Smooth muscle cell (in vitro differentiated cells): ENCODE measurements at regions not wholly inside any gene's neighbourhood (a gene's known extent, or its start where the extent isn't known, plus 50 kb on each side); places are given as distances from the start of the nearest gene placed in this dataset.

Experiments used
- DNase-seq: peaks from one replicate; lab custom pipeline; 2025; ENCODE audit not compliant: unreplicated experiment; lab: John Stamatoyannopoulos, UW
- H2AFZ ChIP-seq: fragments of 200-600 bp; sonication (generic); 2 replicates; pipeline ENCODE4 v1.6.0; 2016; ENCODE audit warnings: antibody characterized with exemption, low read depth, mild to moderate bottlenecking
- H3F3A ChIP-seq: fragments of 200-600 bp; sonication (generic); 2 replicates; pipeline ENCODE4 v1.6.0; 2017; ENCODE audit warnings: antibody characterized with exemption, low read depth
- H3K27ac ChIP-seq: fragments of 200-600 bp; sonication (generic); 2 replicates; pipeline ENCODE4 v1.5.1; 2016; ENCODE audit warnings: low read depth, mild to moderate bottlenecking
- H3K27me3 ChIP-seq: fragments of 200-600 bp; sonication (generic); 2 replicates; pipeline ENCODE4 v1.6.1; 2016; ENCODE audit warnings: low read depth, mild to moderate bottlenecking
- H3K36me3 ChIP-seq: fragments of 200-600 bp; sonication (generic); 2 replicates; pipeline ENCODE4 v1.5.1; 2016; ENCODE audit warnings: low read depth
- H3K4me1 ChIP-seq: fragments of 200-600 bp; sonication (generic); 2 replicates; pipeline ENCODE4 v1.5.1; 2016; ENCODE audit warnings: low read depth
- H3K4me2 ChIP-seq: fragments of 200-600 bp; sonication (generic); 2 replicates; pipeline ENCODE4 v1.6.0; 2016; ENCODE audit warnings: mild to moderate bottlenecking
- H3K4me3 ChIP-seq: fragments of 200-600 bp; sonication (generic); 2 replicates; pipeline ENCODE4 v1.5.1; 2016; ENCODE audit warnings: mild to moderate bottlenecking
- H3K79me2 ChIP-seq: fragments of 200-600 bp; sonication (generic); 2 replicates; pipeline ENCODE4 v1.6.0; 2016; ENCODE audit warnings: low read depth, mild to moderate bottlenecking
- H3K9ac ChIP-seq: fragments of 200-600 bp; sonication (generic); 2 replicates; pipeline ENCODE4 v1.6.0; 2016; ENCODE audit warnings: low read depth
- H3K9me3 ChIP-seq: fragments of 200-600 bp; sonication (generic); replicated peaks from 2 replicates; pipeline ENCODE4 v1.5.1; 2016; ENCODE audit warnings: low read depth
- H4K20me1 ChIP-seq: fragments of 200-600 bp; sonication (generic); 2 replicates; pipeline ENCODE4 v1.6.0; 2016; ENCODE audit warnings: low read depth
- CTCF ChIP-seq: fragments of 200-600 bp; sonication (generic); IDR thresholded peaks from 2 replicates; pipeline ENCODE4 v1.5.1; 2017; ENCODE audit warnings: borderline replicate concordance, mild to moderate bottlenecking, antibody characterized with exemption; ENCODE audit not compliant: insufficient read depth, poor library complexity, severe bottlenecking
- WGBS: methylation state at CpG from one replicate; pipeline ENCODE4 v1.1.7; 2016; ENCODE audit warnings: low lambda C conversion rate; 5-methylcytosine and 5-hydroxymethylcytosine counted together

- Histone ChIP-seq H3K9me3 (no peaks in the 10 kb centered on the region), H3K27me3 (no peaks in the 10 kb centered on the region), H3K4me1 (peaks cover 8% of the 10 kb centered on the region), H3K36me3 (no peaks in the 10 kb centered on the region), H2AFZ (peak overlapping the region; percentile 59), H3K9ac (peak overlapping the region; percentile 27), H3F3A (peaks cover 19% of the 10 kb centered on the region), H4K20me1 (no peaks in the 10 kb centered on the region), H3K4me2 (peak overlapping the region; percentile 57), H3K4me3 (no peak overlapping the region), H3K27ac (peak overlapping the region; percentile 95), H3K79me2 (no peaks in the 10 kb centered on the region)
- no peak for DNase-seq
- 58% methylated on average over 11 of the region's 11 CpGs for WGBS
- no peak for TF ChIP-seq CTCF
Observed at GRCh38 chr14:51575349-51576116, 76.2 kb upstream of the FRMD6 start.

DNA sequence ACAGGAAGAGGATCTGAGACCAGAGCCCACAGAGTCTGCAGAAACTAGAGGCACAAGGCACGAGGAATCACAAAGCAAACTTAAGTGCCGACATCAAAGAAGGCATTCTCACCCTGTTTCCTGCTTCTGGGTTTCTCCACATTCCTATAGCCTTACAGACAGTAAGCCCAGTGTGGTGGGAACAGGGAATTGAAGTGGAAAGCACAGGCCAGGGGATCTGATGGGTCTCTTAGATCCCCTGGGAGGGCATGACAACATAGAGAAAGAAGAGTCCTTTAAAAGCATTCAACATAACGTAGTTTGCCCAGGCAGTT, 75.6 kb upstream of the FRMD6 start:
- Histone ChIP-seq H3F3A (peaks cover 19% of the 10 kb centered on the region), H3K9me3 (no peaks in the 10 kb centered on the region), H3K27me3 (no peaks in the 10 kb centered on the region), H3K9ac (peak overlapping the region; percentile 55), H3K27ac (peak overlapping the region; percentile 95), H3K79me2 (no peaks in the 10 kb centered on the region), H2AFZ (peak overlapping the region; percentile 59), H3K4me3 (no peak overlapping the region), H3K4me1 (peaks cover 8% of the 10 kb centered on the region), H3K4me2 (peak overlapping the region; percentile 57), H4K20me1 (no peaks in the 10 kb centered on the region), H3K36me3 (no peaks in the 10 kb centered on the region)
- TF ChIP-seq CTCF: no peak
- whole genome bisulfite sequencing: 10% methylated on average over 3 of the region's 3 CpGs
- DNase-seq: no peak

DNA sequence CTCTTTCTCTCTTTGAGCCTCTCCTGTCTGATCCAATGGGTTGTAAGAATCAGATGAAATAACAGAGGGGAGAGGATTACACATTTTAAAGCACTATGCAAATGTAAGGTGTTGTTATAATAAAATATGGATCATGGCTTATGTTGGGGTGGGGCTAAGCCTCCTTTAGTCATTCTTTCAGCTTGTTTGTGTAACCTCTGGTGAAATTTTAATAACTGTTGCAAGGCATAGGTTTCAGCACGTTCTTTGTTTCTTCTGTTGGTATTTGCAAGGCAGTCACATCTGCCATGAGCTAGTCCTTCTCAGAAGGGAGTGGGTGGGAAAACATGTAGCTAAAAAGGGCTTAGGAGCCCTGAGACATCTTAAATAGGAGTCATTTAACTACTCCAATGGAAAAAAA, 74.8 kb upstream of the FRMD6 start:
- Histone ChIP-seq H3K4me1 (peaks cover 8% of the 10 kb centered on the region), H3F3A (peaks cover 19% of the 10 kb centered on the region), H3K79me2 (no peaks in the 10 kb centered on the region), H3K36me3 (no peaks in the 10 kb centered on the region), H3K27ac (peak overlapping the region; percentile 95), H3K4me3 (no peak overlapping the region), H4K20me1 (no peaks in the 10 kb centered on the region), H3K9me3 (no peaks in the 10 kb centered on the region), H3K9ac (peak overlapping the region; percentile 55), H3K4me2 (peak overlapping the region; percentile 57), H3K27me3 (no peaks in the 10 kb centered on the region), H2AFZ (no peak overlapping the region)
- no peak for DNase-seq
- no peak for TF ChIP-seq CTCF
- 0% methylated on average over 1 of the region's 1 CpG for WGBS

DNA sequence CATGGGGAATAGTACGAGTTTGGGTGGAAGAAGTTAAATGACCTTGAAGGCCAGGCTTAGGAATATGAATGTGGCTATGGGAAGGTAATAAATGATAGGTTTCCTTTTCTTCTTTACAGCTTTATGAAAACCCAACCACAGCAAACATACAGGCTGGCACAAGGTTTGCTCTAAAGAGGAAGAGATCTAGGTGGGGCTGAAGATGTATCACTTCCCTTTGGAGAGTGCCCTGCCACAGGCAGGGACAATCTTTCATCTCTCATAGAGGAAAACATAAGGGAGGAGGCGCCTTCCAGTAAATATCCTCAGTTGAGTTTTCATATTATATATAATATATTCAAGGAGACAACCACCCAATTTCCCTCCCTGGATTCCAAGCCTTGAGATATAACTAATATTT, 72.9 kb upstream of the FRMD6 start:
- Histone ChIP-seq H3K36me3 (no peaks in the 10 kb centered on the region), H3K4me2 (no peak overlapping the region), H3F3A (peaks cover 19% of the 10 kb centered on the region), H3K9me3 (no peaks in the 10 kb centered on the region), H2AFZ (no peak overlapping the region), H3K4me1 (peaks cover 12% of the 10 kb centered on the region), H3K9ac (no peak overlapping the region), H3K4me3 (no peak overlapping the region), H3K79me2 (no peaks in the 10 kb centered on the region), H4K20me1 (no peaks in the 10 kb centered on the region), H3K27me3 (no peaks in the 10 kb centered on the region), H3K27ac (no peak overlapping the region)
- no peak for TF ChIP-seq CTCF
- no peak for DNase-seq
- WGBS: 98% methylated on average over 2 of the region's 2 CpGs
